Thoracic aorta (tissue), 2 donors: ENCODE measurements at regions not wholly inside any gene's neighbourhood (a gene's known extent, or its start where the extent isn't known, plus 50 kb on each side); places are given as distances from the start of the nearest gene placed in this dataset.

Source experiments
- ATAC-seq: fragments of 150-250 bp; one replicate; pipeline ENCODE4 v1.8.0; 2017; ENCODE audit warnings: low read depth; ENCODE audit not compliant: insufficient number of reproducible peaks, low FRiP score
- DNase-seq: peaks from one replicate; pipeline ENCODE4 v3.0.0-alpha.2; 2020; ENCODE audit warnings: low spot score
- H3K27ac ChIP-seq, 2 donors: fragments of 200-600 bp; sonication (generic); 1 replicate in 1 of 2; 2 replicates in 1 of 2; pipeline ENCODE4 v1.5.1; 2016; ENCODE audit warnings: mild to moderate bottlenecking in 2 of 2, moderate library complexity in 2 of 2
- H3K27me3 ChIP-seq: fragments of 200-600 bp; sonication (generic); replicated peaks from 2 replicates; pipeline ENCODE4 v1.6.0; 2016; ENCODE audit warnings: mild to moderate bottlenecking; ENCODE audit not compliant: insufficient read depth
- H3K36me3 ChIP-seq: fragments of 200-600 bp; sonication (generic); one replicate; pipeline ENCODE4 v1.5.1; 2016
- H3K4me1 ChIP-seq, 2 donors: fragments of 200-600 bp; sonication (generic); 1 replicate in 1 of 2; 2 replicates in 1 of 2; pipeline versions ENCODE4 v1.5.1 to v1.6.0; 2016; ENCODE audit warnings: low read depth in 2 of 2, mild to moderate bottlenecking in 1 of 2; ENCODE audit not compliant: control insufficient read depth in 1 of 2
- H3K4me3 ChIP-seq: fragments of 200-600 bp; sonication (generic); 2 replicates; pipeline ENCODE4 v1.5.1; 2016; ENCODE audit warnings: mild to moderate bottlenecking
- H3K9me3 ChIP-seq: fragments of 200-600 bp; sonication (generic); 2 replicates; pipeline ENCODE4 v1.5.1; 2016
- CTCF ChIP-seq: fragments of 200-600 bp; sonication (generic); IDR thresholded peaks from one replicate; pipeline ENCODE4 v1.5.1; 2019; ENCODE audit warnings: antibody characterized with exemption

- Histone ChIP-seq H3K4me3 (no peak overlapping the region), H3K9me3 (peaks cover 9% of the 10 kb centered on the region), H3K36me3 (no peaks in the 10 kb centered on the region), H3K27ac (no peak overlapping the region), H3K4me1 (no peaks in the 10 kb centered on the region), H3K27me3 (no peaks in the 10 kb centered on the region)
- ATAC-seq (no peak), DNase-seq (no peak)
- TF ChIP-seq CTCF, result no peak
Observed at GRCh38 chr22:44372611-44373010, 59.9 kb upstream of the SHISAL1 start.

GRCh38 chr22:44371741-44372525 is 59.2 kb upstream of the SHISAL1 start:
- TF ChIP-seq CTCF, result no peak
- no peak for DNase-seq

GRCh38 chr22:44369916-44370801 is 57.4 kb upstream of the SHISAL1 start:
- ATAC-seq (no peak), DNase-seq (no peak)
- no peak overlapping the region for H3K27ac ChIP-seq
- TF ChIP-seq CTCF, result no peak
- H3K4me1 ChIP-seq, result no peaks in the 10 kb centered on the region
- no peaks in the 10 kb centered on the region for H3K27me3 ChIP-seq
- H3K9me3 ChIP-seq, result peaks cover 4% of the 10 kb centered on the region
- H3K36me3 ChIP-seq, result no peaks in the 10 kb centered on the region
- no peak overlapping the region for H3K4me3 ChIP-seq

More at GRCh38 chr22:44371741-44372525, 59.2 kb upstream of the SHISAL1 start:
- H3K36me3 ChIP-seq, result no peaks in the 10 kb centered on the region
- no peaks in the 10 kb centered on the region for H3K4me1 ChIP-seq
- ATAC-seq, result no peak
- no peak overlapping the region for H3K4me3 ChIP-seq
- H3K27me3 ChIP-seq, result no peaks in the 10 kb centered on the region
- H3K9me3 ChIP-seq, result peaks cover 9% of the 10 kb centered on the region
- no peak overlapping the region for H3K27ac ChIP-seq

- DNase-seq (no peak), ATAC-seq (no peak)
- no peak for TF ChIP-seq CTCF
- H3K36me3 ChIP-seq, result no peaks in the 10 kb centered on the region
- H3K4me1 ChIP-seq, result peaks cover 3 to 4% of the 10 kb centered on the region in 2 donors
- H3K27ac ChIP-seq, result no peak overlapping the region
- no peaks in the 10 kb centered on the region for H3K27me3 ChIP-seq
- no peak overlapping the region for H3K4me3 ChIP-seq
- H3K9me3 ChIP-seq, result no peaks in the 10 kb centered on the region
Observed at GRCh38 chr22:44369293-44369661, 56.5 kb upstream of the SHISAL1 start.

GRCh38 chr22:44368611-44369292 is 56.0 kb upstream of the SHISAL1 start:
- DNase-seq (no peak), ATAC-seq (no peak)
- Histone ChIP-seq H3K36me3 (no peaks in the 10 kb centered on the region), H3K4me1 (peaks cover 7 to 9% of the 10 kb centered on the region in 2 donors), H3K27me3 (no peaks in the 10 kb centered on the region), H3K27ac (no peak overlapping the region), H3K9me3 (no peaks in the 10 kb centered on the region), H3K4me3 (no peak overlapping the region)
- no peak for TF ChIP-seq CTCF
